ENCODE measurements at regions not wholly inside any gene's neighbourhood (a gene's known extent, or its start where the extent isn't known, plus 50 kb on each side); places are given as distances from the start of the nearest gene placed in this dataset.

DNA sequence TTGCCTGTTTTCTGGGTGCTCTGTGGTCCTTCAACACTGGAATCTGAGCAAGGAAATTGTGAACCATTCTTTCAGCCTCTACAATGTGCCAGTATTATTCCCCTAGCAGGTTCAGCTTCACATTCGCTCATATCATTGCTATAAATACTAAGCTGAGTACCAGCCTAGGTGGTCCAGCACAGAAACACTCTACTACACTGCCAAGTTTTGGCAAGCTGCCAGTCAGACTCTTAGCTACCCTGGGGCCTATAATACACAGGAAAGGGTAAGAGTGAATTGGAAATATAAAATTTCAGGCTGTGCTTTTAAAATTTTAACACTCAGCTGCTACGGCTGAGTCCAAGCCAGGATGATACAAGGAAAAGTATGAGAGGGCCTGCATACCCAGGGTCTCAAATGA lies 49.9 kb upstream of the PPP1R3A start:
- Mint-ChIP-seq H3K27ac (no peak overlapping the region), H3K4me1 (ENCODE audit: unreplicated experiment) (no peaks in the 10 kb centered on the region), H3K36me3 (no peaks in the 10 kb centered on the region), H3K27me3 (no peaks in the 10 kb centered on the region), H3K4me3 (no peak overlapping the region), H3K9me3 (no peaks in the 10 kb centered on the region)
- no peak for DNase-seq (ENCODE audit: extremely low spot score, unreplicated experiment)
- TF ChIP-seq, protein P1, sequence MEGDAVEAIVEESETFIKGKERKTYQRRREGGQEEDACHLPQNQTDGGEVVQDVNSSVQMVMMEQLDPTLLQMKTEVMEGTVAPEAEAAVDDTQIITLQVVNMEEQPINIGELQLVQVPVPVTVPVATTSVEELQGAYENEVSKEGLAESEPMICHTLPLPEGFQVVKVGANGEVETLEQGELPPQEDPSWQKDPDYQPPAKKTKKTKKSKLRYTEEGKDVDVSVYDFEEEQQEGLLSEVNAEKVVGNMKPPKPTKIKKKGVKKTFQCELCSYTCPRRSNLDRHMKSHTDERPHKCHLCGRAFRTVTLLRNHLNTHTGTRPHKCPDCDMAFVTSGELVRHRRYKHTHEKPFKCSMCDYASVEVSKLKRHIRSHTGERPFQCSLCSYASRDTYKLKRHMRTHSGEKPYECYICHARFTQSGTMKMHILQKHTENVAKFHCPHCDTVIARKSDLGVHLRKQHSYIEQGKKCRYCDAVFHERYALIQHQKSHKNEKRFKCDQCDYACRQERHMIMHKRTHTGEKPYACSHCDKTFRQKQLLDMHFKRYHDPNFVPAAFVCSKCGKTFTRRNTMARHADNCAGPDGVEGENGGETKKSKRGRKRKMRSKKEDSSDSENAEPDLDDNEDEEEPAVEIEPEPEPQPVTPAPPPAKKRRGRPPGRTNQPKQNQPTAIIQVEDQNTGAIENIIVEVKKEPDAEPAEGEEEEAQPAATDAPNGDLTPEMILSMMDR (conservative IDR thresholded peaks at IDR 0.05), result no peak

Data from type B pancreatic cell (in vitro differentiated cells).